HCT116 (cell line): ENCODE measurements at regions not wholly inside any gene's neighbourhood (a gene's known extent, or its start where the extent isn't known, plus 50 kb on each side); places are given as distances from the start of the nearest gene placed in this dataset.

Source experiments
- ATAC-seq: fragments of 200-7000 bp; cut with Tn5 transposase; 2 replicates; pipeline ENCODE4 v1.9.1; 2020; ENCODE audit warnings: mild to moderate bottlenecking, moderate library complexity
- BruUV-seq: library from RNA; stranded (reverse); fragments of 400-500 nt; replicated peaks from 2 replicates; lab custom pipeline; 2021; lab: Mats Ljungman, UMichigan
- CTCF ChIA-PET: fragments of 300-600 bp; sonication (Branson Sonifier 250); formaldehyde crosslinking; loops from one replicate; lab custom pipeline; 2021; ENCODE audit warnings: antibody characterized with exemption; lab: Charles Lee
- POLR2A ChIA-PET: fragments of 300-600, 350-600 bp; sonication (Branson Sonifier 250); formaldehyde crosslinking; loops from one replicate; lab custom pipeline; 2021; ENCODE audit warnings: antibody characterized with exemption; lab: Charles Lee
- RAD21 ChIA-PET, 2 experiments: fragments of 300-600 bp; sonication (Branson Sonifier 250); formaldehyde crosslinking; loops; one replicate each; lab custom pipeline; 2023; ENCODE audit warnings: low total read pairs in 2 of 2; ENCODE audit not compliant: uncharacterized antibody in 2 of 2, unreplicated experiment in 2 of 2, low non-redundant PET in 1 of 2; lab: Charles Lee
- DNase-seq: peaks from one replicate; pipeline ENCODE4 v3.0.0-alpha.2; 2010; ENCODE audit warnings: low read depth, low spot score
- H2AFZ ChIP-seq: fragments of 200-600 bp; shearing (Covaris generic), sonication (generic); 2 replicates; pipeline ENCODE4 v1.6.1; 2017; ENCODE audit warnings: low read depth, mixed run types, mixed read lengths, antibody characterized with exemption, low read length; ENCODE audit not compliant: poor library complexity, severe bottlenecking
- H3K27ac ChIP-seq: 2 replicates; pipeline ENCODE4 v1.5.1; 2012; ENCODE audit warnings: low read depth, low read length
- H3K27me3 ChIP-seq: fragments of 200-600 bp; sonication (generic); 2 replicates; pipeline ENCODE4 v1.6.1; 2016; ENCODE audit warnings: mixed run types, low read length, mixed read lengths; ENCODE audit not compliant: insufficient read depth
- H3K36me3 ChIP-seq, 2 experiments: fragments of 200-500 bp in 1 of 2; fragments of 200-600 bp in 1 of 2; sonication (Bioruptor generic) in 1 of 2; sonication (generic) in 1 of 2; 2 replicates each; pipeline versions ENCODE4 v1.5.1 to v1.6.1; 2014 to 2016; ENCODE audit warnings: low read length in 2 of 2, inconsistent platforms in 1 of 2, mixed read lengths in 1 of 2, mixed run types in 1 of 2; ENCODE audit not compliant: insufficient read depth in 2 of 2, control insufficient read depth in 1 of 2
- H3K4me1 ChIP-seq, 2 experiments: fragments of 200-600 bp in 1 of 2; sonication (generic) in 1 of 2; 2 replicates each; pipeline versions ENCODE4 v1.5.1 to v1.6.1; 2012 to 2017; ENCODE audit warnings: low read length in 2 of 2, inconsistent platforms in 1 of 2, mild to moderate bottlenecking in 1 of 2, mixed read lengths in 1 of 2, mixed run types in 1 of 2, moderate library complexity in 1 of 2; ENCODE audit not compliant: insufficient read depth in 2 of 2, control insufficient read depth in 1 of 2
- H3K4me2 ChIP-seq: fragments of 200-600 bp; sonication (generic); 2 replicates; pipeline ENCODE4 v1.6.1; 2017; ENCODE audit warnings: mixed run types, low read length, mixed read lengths
- H3K4me3 ChIP-seq, 2 experiments: fragments of 200-600 bp in 1 of 2; sonication (generic) in 1 of 2; replicated peaks in 1 of 2; 2 replicates each; pipeline ENCODE4 v1.5.1; 2011 to 2016; ENCODE audit warnings: low read length in 2 of 2, control low read depth in 1 of 2, low read depth in 1 of 2, mild to moderate bottlenecking in 1 of 2, mixed read lengths in 1 of 2, mixed run types in 1 of 2
- H3K79me2 ChIP-seq: fragments of 200-600 bp; sonication (generic); 2 replicates; pipeline ENCODE4 v1.6.1; 2017; ENCODE audit warnings: mild to moderate bottlenecking, mixed run types, low read length, moderate library complexity, mixed read lengths; ENCODE audit not compliant: insufficient read depth
- H3K9ac ChIP-seq: fragments of 200-600 bp; sonication (generic); 2 replicates; pipeline ENCODE4 v1.6.1; 2016; ENCODE audit warnings: low read length, mixed read lengths
- H3K9me2 ChIP-seq: fragments of 200-600 bp; sonication (generic), shearing (Covaris generic); 2 replicates; pipeline ENCODE4 v1.6.1; 2017; ENCODE audit warnings: mixed run types, mild to moderate bottlenecking, moderate library complexity; ENCODE audit not compliant: insufficient read depth
- H3K9me3 ChIP-seq, 2 experiments: fragments of 200-500 bp in 1 of 2; fragments of 200-600 bp in 1 of 2; sonication (Bioruptor generic) in 1 of 2; sonication (generic) in 1 of 2; 2 replicates each; pipeline ENCODE4 v1.6.1; 2014 to 2017; ENCODE audit warnings: low read length in 2 of 2, mixed read lengths in 2 of 2, inconsistent platforms in 1 of 2, low read depth in 1 of 2, mild to moderate bottlenecking in 1 of 2, mixed run types in 1 of 2, moderate library complexity in 1 of 2; ENCODE audit not compliant: control insufficient read depth in 1 of 2, insufficient read depth in 1 of 2
- H4K20me1 ChIP-seq: fragments of 200-600 bp; sonication (generic), shearing (Covaris generic); 2 replicates; pipeline ENCODE4 v1.6.1; 2017; ENCODE audit warnings: mixed run types, mild to moderate bottlenecking, moderate library complexity; ENCODE audit not compliant: insufficient read depth
- ATF3 ChIP-seq: IDR thresholded peaks from 2 replicates; pipeline ENCODE4 v1.6.1; 2012
- CBX3 ChIP-seq: IDR thresholded peaks from 2 replicates; pipeline ENCODE4 v1.6.1; 2012; ENCODE audit warnings: low read depth
- CEBPB ChIP-seq: IDR thresholded peaks from 2 replicates; pipeline ENCODE4 v1.6.1; 2012; ENCODE audit warnings: low read depth
- CTCF ChIP-seq, 3 experiments: fragments of 200-600 bp in 1 of 3; sonication (generic) in 1 of 3; IDR thresholded peaks in 2 of 3; conservative IDR thresholded peaks in 1 of 3; 2 replicates each; pipeline ENCODE4 v1.5.1; 2012 to 2017; ENCODE audit warnings: low read depth in 2 of 3, low read length in 2 of 3, antibody characterized with exemption in 1 of 3, borderline replicate concordance in 1 of 3, control low read depth in 1 of 3, mild to moderate bottlenecking in 1 of 3, mixed read lengths in 1 of 3, mixed run types in 1 of 3, moderate library complexity in 1 of 3; ENCODE audit not compliant: insufficient read depth in 1 of 3
- EGR1 ChIP-seq: IDR thresholded peaks from 2 replicates; pipeline ENCODE4 v1.6.1; 2012; ENCODE audit warnings: low read depth
- ELF1 ChIP-seq: IDR thresholded peaks from 2 replicates; pipeline ENCODE4 v1.6.1; 2012; ENCODE audit warnings: low read depth, borderline replicate concordance
- EZH2 ChIP-seq: fragments of 200-600 bp; sonication (generic); IDR thresholded peaks from 2 replicates; pipeline ENCODE4 v1.6.1; 2017; ENCODE audit warnings: antibody characterized with exemption, mixed run types
- EZH2phosphoT487 ChIP-seq: fragments of 200-600 bp; IDR thresholded peaks from 2 replicates; pipeline ENCODE4 v1.6.1; 2018; ENCODE audit warnings: antibody characterized with exemption, borderline replicate concordance
- FOSL1 ChIP-seq: IDR thresholded peaks from 2 replicates; pipeline ENCODE4 v1.6.1; 2012; ENCODE audit warnings: low read depth
- JUND ChIP-seq: IDR thresholded peaks from 2 replicates; pipeline ENCODE4 v1.6.1; 2012
- POLR2AphosphoS5 ChIP-seq: IDR thresholded peaks from 2 replicates; pipeline ENCODE4 v1.6.1; 2011; ENCODE audit warnings: mild to moderate bottlenecking, low read depth, low read length, moderate library complexity
- RAD21 ChIP-seq: IDR thresholded peaks from 2 replicates; pipeline ENCODE4 v1.6.1; 2012; ENCODE audit warnings: low read depth, mild to moderate bottlenecking
- SIN3A ChIP-seq: IDR thresholded peaks from 2 replicates; pipeline ENCODE4 v1.6.1; 2012; ENCODE audit warnings: low read depth
- SP1 ChIP-seq: IDR thresholded peaks from 2 replicates; pipeline ENCODE4 v1.6.1; 2012; ENCODE audit warnings: low read depth
- SRF ChIP-seq: IDR thresholded peaks from 2 replicates; pipeline ENCODE4 v1.6.1; 2012; ENCODE audit warnings: low read depth
- YY1 ChIP-seq: IDR thresholded peaks from 2 replicates; pipeline ENCODE4 v1.6.1; 2011; ENCODE audit warnings: low read length, low read depth, moderate library complexity, mild to moderate bottlenecking; ENCODE audit not compliant: insufficient replicate concordance; ENCODE audit errors: extremely low read depth
- ZBTB33 ChIP-seq: IDR thresholded peaks from 2 replicates; pipeline ENCODE4 v1.6.1; 2011; ENCODE audit warnings: mild to moderate bottlenecking, low read length, moderate library complexity; ENCODE audit not compliant: insufficient replicate concordance; ENCODE audit errors: extremely low read depth
- ZFX ChIP-seq: fragments of 450-650 bp; IDR thresholded peaks from 2 replicates; pipeline ENCODE4 v1.6.1; 2017
- ZNF274 ChIP-seq: fragments of 200-500 bp; sonication (Bioruptor generic); IDR thresholded peaks from 2 replicates; pipeline ENCODE4 v1.6.1; 2014; ENCODE audit warnings: mild to moderate bottlenecking, low read depth, low read length, inconsistent platforms
- intact Hi-C: fragments of 100-400 bp; cut with micrococcal nuclease; formaldehyde crosslinking; loops from 2 replicates; pipeline ENCODE4 v1.10.0; 2022
- TF ChIP-seq, protein P1 (sequence below): IDR thresholded peaks from 2 replicates; pipeline ENCODE4 v1.6.1; 2012; ENCODE audit warnings: low read depth

DNA sequence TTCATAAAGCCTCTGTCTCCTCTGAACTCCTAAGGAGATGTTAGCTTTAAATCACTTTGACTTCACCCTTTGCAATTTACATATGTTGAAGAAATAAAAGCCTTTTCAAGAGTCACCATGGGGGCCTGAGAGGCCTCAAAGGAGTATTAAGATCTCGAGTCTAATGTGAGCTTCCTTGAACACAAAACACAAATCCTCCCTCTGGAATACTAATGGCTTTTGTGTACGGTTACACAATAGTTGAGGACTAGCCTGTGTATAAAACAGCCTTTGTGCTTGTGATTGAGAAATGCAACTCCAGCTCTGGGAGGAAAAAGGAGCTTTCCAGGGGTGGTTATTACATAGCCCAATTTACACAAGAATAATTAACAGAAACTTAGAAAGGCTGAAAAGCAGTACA is 1140.2 kb downstream of the CDH11 start (continued):
- no peak for TF ChIP-seq SIN3A
- no peak for TF ChIP-seq EZH2
- no peak for TF ChIP-seq ELF1

- Histone ChIP-seq H4K20me1 (no peaks in the 10 kb centered on the region), H3K27ac (no peak overlapping the region), H3K9me3 (peaks cover 9 to 20% of the 10 kb centered on the region in 2 experiments; a peak in 2 of 4 replicates), H3K4me3 (no peak overlapping the region), H2AFZ (no peak overlapping the region), H3K36me3 (no peaks in the 10 kb centered on the region), H3K27me3 (no peaks in the 10 kb centered on the region), H3K79me2 (no peaks in the 10 kb centered on the region), H3K4me2 (no peak overlapping the region), H3K9me2 (no peaks in the 10 kb centered on the region), H3K4me1 (no peaks in the 10 kb centered on the region), H3K9ac (no peak overlapping the region)
- ChIA-PET CTCF (no interaction called here), POLR2A (no interaction called here), RAD21 (no interaction called here)
- no peak for DNase-seq
- no TSS peak for BruUV-seq
- intact Hi-C loops: no loop called here
- no peak for ATAC-seq
- no peak for TF ChIP-seq ZFX
- TF ChIP-seq EGR1: no peak
- TF ChIP-seq ELF1: no peak
- no peak for TF ChIP-seq SIN3A
- no peak for TF ChIP-seq SRF
- no peak for TF ChIP-seq FOSL1
- TF ChIP-seq YY1: no peak
- TF ChIP-seq POLR2AphosphoS5: no peak
- no peak for TF ChIP-seq CTCF (IDR thresholded peaks at IDR 0.05 in 2 of 3, conservative IDR thresholded peaks at IDR 0.05 in 1 of 3; ENCODE audit: borderline replicate concordance in 1 of 3, insufficient read depth in 1 of 3, low read depth in 2 of 3, low read length in 2 of 3)
- TF ChIP-seq EZH2phosphoT487: no peak
- TF ChIP-seq ZBTB33: no peak
- TF ChIP-seq, protein P1, sequence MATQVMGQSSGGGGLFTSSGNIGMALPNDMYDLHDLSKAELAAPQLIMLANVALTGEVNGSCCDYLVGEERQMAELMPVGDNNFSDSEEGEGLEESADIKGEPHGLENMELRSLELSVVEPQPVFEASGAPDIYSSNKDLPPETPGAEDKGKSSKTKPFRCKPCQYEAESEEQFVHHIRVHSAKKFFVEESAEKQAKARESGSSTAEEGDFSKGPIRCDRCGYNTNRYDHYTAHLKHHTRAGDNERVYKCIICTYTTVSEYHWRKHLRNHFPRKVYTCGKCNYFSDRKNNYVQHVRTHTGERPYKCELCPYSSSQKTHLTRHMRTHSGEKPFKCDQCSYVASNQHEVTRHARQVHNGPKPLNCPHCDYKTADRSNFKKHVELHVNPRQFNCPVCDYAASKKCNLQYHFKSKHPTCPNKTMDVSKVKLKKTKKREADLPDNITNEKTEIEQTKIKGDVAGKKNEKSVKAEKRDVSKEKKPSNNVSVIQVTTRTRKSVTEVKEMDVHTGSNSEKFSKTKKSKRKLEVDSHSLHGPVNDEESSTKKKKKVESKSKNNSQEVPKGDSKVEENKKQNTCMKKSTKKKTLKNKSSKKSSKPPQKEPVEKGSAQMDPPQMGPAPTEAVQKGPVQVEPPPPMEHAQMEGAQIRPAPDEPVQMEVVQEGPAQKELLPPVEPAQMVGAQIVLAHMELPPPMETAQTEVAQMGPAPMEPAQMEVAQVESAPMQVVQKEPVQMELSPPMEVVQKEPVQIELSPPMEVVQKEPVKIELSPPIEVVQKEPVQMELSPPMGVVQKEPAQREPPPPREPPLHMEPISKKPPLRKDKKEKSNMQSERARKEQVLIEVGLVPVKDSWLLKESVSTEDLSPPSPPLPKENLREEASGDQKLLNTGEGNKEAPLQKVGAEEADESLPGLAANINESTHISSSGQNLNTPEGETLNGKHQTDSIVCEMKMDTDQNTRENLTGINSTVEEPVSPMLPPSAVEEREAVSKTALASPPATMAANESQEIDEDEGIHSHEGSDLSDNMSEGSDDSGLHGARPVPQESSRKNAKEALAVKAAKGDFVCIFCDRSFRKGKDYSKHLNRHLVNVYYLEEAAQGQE: no peak
- TF ChIP-seq JUND: no peak
- no peak for TF ChIP-seq CEBPB
- no peak for TF ChIP-seq SP1
- no peak for TF ChIP-seq RAD21
- TF ChIP-seq EZH2: no peak
- no peak for TF ChIP-seq ATF3
- no peak for TF ChIP-seq CBX3
- TF ChIP-seq ZNF274: no peak
Measured at GRCh38 chr16:63980763-63981162, 1141.1 kb downstream of the CDH11 start.
